ENCODE measurements at regions not wholly inside any gene's neighbourhood (a gene's known extent, or its start where the extent isn't known, plus 50 kb on each side); places are given as distances from the start of the nearest gene placed in this dataset.

DNA sequence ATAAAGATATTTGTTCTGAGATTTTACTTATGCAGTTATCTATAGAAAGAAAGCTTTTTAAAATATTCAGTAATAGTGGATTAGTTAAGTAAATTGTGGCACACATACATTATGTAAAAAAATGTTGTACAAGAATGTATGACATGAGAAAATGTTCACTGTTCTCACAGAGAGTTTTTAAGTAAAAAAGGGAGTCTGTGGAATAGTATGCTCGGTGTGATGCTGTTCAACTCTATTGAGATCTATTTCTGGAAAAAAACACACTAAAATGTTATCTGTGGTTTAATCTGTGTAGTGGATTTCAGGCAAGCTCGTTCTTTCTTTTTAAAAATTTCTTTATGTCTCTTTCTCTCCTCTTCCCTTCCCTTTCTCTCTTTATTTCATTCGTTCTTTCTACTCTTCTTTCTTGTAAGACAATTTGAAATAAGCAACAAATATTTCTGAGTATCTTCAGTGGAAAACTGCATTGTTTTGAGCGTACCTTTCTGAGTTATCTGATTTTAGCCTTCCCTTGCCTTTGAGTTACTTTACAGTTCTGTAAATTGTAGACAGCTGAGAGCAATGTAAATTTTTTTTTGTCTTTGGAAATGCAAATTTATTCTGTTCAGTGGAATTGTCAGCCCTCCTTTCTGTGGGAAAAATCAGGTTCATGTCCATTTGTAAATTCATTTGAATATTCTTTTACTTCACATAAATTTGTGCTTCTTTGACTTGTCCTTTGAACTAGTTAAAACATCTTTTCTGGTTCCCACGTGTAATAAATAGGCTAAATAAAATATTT is 229.0 kb upstream of the NOX3 start:
- no peak for DNase-seq (ENCODE audit: low read depth in 1 of 2, low spot score in 2 of 2)
- Histone ChIP-seq H3K27me3 (replicated peaks) (no peaks in the 10 kb centered on the region), H3K36me3 (no peaks in the 10 kb centered on the region)

DNA sequence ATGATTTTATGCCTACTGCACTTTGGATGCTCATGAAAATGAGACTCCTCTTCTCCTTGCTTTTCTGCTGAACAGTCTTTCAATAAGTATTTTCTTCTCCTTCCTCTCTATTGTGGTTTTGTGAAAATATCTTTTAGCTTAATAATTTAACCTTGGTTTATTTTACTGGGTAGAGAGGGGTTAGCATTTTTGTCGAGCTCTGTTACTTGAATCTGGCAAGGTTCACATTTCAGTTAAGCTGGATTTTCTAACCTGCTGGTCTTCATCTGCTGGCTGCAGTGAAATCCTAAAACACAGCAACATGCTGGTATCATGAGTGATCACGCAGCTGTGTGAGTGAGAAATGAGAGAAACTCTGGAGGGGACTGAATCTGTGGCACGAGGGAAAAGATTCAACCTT is 222.7 kb upstream of the NOX3 start:
- no peaks in the 10 kb centered on the region for H3K27me3 ChIP-seq (replicated peaks)
- H3K36me3 ChIP-seq, result no peaks in the 10 kb centered on the region
- H3K27ac ChIP-seq, result no peak overlapping the region
- no peaks in the 10 kb centered on the region for H3K4me1 ChIP-seq (replicated peaks)
- no peak overlapping the region for H3K4me3 ChIP-seq
- no peaks in the 10 kb centered on the region for H3K9me3 ChIP-seq (replicated peaks)
- no peak for DNase-seq (ENCODE audit: low read depth in 1 of 2, low spot score in 2 of 2)

More for the DNA sequence above, 229.0 kb upstream of the NOX3 start:
- no peak overlapping the region for H3K4me3 ChIP-seq
- no peak overlapping the region for H3K27ac ChIP-seq
- H3K4me1 ChIP-seq (replicated peaks), result no peaks in the 10 kb centered on the region
- no peaks in the 10 kb centered on the region for H3K9me3 ChIP-seq (replicated peaks)

DNA sequence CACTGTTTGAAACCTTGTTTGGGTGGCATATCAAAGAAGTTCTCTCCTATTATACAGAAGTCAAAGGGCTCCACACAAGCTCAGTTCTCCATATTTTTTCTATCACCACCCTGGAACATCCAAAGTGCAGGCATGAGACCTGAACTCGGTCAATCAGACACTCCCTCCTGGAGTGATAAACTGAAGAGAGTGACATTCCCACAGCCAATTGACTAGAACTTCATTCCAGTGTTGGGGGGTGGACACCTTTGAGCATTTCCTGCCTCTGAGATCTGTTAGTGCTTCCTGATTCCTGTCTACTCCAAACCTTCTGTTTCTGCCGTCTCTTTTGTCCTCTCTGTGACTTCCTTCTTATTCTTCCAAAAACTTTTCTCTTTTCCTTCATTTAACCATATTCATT is 220.7 kb upstream of the NOX3 start:
- DNase-seq (ENCODE audit: low read depth in 1 of 2, low spot score in 2 of 2), result no peak
- Histone ChIP-seq H3K27ac (no peak overlapping the region), H3K27me3 (replicated peaks) (no peaks in the 10 kb centered on the region), H3K4me3 (no peak overlapping the region), H3K4me1 (replicated peaks) (no peaks in the 10 kb centered on the region), H3K36me3 (no peaks in the 10 kb centered on the region), H3K9me3 (replicated peaks) (no peaks in the 10 kb centered on the region)

DNA sequence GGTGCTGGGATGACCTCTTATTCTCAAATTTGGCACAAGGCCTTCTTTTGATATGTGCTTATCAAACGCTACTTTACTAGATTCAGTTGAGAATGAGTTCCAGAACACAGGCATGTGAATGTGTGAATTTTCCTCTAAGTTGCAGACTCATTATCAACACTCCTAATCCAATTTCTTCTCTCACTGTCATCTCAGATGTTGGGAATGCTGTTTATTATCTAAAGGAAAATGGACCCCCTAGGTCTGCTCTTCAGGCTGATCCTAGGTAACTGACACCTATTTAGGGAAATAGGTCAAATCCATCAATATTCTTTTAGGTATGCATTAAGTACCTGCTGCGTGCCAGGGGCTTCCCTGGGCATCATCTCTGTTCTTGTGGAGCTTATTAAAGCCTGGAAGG is 215.0 kb upstream of the NOX3 start:
- no peak for DNase-seq (ENCODE audit: low read depth in 1 of 2, low spot score in 2 of 2)
- no peaks in the 10 kb centered on the region for H3K27me3 ChIP-seq (replicated peaks)
- no peaks in the 10 kb centered on the region for H3K4me1 ChIP-seq (replicated peaks)
- H3K36me3 ChIP-seq, result no peaks in the 10 kb centered on the region
- H3K4me3 ChIP-seq, result no peak overlapping the region
- no peak overlapping the region for H3K27ac ChIP-seq
- no peaks in the 10 kb centered on the region; the same call in 1 of the 2 replicates for H3K9me3 ChIP-seq (replicated peaks)

DNA sequence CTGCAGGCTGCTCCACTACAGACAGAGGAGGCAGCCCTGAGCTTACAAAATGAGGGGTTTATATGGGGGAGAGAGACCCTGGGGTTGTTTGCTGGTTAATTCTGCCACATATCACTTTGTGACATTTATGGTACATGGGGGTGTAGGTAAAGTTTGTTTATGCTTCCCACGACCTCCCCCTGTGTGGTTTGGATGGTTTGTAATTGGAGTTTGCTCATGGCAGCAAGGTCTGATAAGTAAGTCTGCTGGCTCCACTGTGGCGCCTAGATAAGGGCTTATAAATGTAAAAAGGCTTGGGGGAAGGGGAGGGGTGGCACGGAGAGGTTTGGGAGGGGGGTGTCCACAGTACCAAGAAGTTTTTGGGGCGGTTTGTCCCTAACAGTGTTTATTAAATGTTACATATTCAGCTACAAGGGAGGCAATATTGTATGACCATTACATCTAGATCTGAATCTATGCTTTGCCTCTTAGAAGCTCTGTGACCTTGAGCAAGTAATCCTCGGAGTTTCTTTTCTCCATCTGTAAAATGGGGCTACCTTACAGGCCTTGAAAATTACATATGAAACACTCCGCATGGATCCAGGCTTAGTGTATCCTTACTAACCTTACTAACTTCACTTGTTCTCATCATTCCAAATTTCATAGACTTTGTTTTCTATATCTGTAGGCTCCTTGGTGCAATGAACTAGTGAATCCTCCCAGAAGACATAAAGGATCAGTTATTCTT is 204.8 kb upstream of the NOX3 start:
- Histone ChIP-seq H3K36me3 (no peaks in the 10 kb centered on the region), H3K9me3 (replicated peaks) (no peaks in the 10 kb centered on the region), H3K27ac (no peak overlapping the region), H3K4me3 (no peak overlapping the region), H3K27me3 (replicated peaks) (no peaks in the 10 kb centered on the region), H3K4me1 (replicated peaks) (no peaks in the 10 kb centered on the region)
- DNase-seq (ENCODE audit: low read depth in 1 of 2, low spot score in 2 of 2), result no peak

DNA sequence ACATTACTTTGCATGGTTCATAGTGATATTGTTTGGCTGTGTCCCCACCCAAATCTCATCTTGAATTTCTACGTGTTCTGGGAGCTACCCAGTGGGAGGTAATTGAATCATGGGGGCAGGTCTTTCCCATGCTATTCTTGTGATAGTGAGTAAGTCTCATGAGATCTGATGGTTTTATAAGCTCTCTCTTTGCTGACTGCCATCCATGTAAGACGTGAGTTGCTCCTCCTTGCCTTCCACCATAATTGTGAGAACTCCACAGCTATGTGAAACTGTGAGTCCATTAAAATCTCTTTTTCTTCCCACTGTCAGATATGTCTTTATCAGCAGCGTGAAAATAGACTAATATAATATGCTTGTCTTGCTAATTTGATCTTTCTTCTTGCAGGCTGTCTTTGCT is 200.4 kb upstream of the NOX3 start:
- Histone ChIP-seq H3K9me3 (replicated peaks) (no peaks in the 10 kb centered on the region), H3K4me1 (replicated peaks) (no peaks in the 10 kb centered on the region), H3K36me3 (no peaks in the 10 kb centered on the region), H3K27ac (no peak overlapping the region), H3K4me3 (no peak overlapping the region), H3K27me3 (replicated peaks) (no peaks in the 10 kb centered on the region)
- DNase-seq (ENCODE audit: low read depth in 1 of 2, low spot score in 2 of 2), result no peak

DNA sequence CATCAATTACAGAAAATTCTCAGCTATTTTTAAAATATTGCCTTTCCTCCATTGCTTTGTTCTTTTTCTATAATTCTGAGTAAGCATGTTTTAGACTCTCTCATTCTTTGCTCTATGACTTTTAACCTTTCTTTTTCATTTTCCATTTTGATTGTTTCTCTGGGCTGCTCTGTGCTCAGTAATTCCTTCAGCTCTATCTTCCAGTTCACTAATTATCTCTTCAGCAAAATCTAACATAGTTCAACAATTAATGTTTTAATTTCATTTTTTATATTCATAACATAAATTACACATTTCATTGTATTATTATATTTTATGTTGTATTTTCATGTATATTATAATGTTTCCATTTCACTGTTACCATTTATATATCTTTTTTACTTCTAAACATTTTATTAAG is 198.8 kb upstream of the NOX3 start:
- no peak overlapping the region for H3K4me3 ChIP-seq
- H3K4me1 ChIP-seq (replicated peaks), result no peaks in the 10 kb centered on the region
- no peaks in the 10 kb centered on the region for H3K36me3 ChIP-seq
- DNase-seq (ENCODE audit: low read depth in 1 of 2, low spot score in 2 of 2), result no peak
- H3K9me3 ChIP-seq (replicated peaks), result no peaks in the 10 kb centered on the region
- no peak overlapping the region for H3K27ac ChIP-seq
- H3K27me3 ChIP-seq (replicated peaks), result no peaks in the 10 kb centered on the region

DNA sequence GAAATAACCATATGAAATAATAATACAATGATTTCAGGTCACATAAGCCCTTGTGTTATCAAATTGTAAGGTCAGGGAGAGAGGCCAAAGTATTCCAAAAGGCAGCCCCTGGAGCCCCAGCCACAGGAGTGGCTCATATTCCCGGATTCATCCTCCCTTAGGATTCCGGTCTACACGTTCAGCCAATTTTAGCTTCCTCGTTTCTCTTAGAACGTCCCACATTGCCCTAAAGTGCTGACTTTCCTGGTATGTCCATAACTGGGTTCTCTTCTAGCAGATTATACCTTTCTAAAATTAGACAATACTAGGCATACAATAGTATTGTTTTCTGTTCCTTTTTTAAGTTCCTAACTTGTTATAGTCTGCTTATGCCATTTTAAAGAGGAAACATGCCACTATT is 192.7 kb upstream of the NOX3 start:
- Histone ChIP-seq H3K4me3 (no peak overlapping the region), H3K36me3 (no peaks in the 10 kb centered on the region), H3K27ac (no peak overlapping the region), H3K4me1 (replicated peaks) (no peaks in the 10 kb centered on the region), H3K9me3 (replicated peaks) (no peaks in the 10 kb centered on the region), H3K27me3 (replicated peaks) (no peaks in the 10 kb centered on the region)
- DNase-seq (ENCODE audit: low read depth in 1 of 2, low spot score in 2 of 2), result no peak

DNA sequence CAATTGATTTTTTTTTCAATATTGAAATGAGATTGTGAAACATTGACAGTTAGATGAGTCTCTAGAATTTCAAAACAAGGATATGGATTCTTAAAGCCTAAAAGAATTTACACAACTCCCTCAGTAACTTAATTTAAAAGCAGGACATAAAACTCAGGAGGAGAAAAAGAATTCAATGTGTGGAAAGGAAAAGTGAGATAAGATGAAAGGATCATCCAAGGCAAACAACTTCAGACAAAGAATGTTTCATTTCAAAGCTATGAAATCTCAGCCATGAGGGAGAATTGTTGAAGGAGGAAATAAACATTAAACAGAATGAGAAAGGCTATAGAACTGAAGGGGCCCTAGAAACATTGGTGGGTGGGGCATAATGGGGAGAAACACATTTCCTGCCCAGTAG is 191.7 kb upstream of the NOX3 start:
- H3K27ac ChIP-seq, result no peak overlapping the region
- no peaks in the 10 kb centered on the region for H3K9me3 ChIP-seq (replicated peaks)
- no peak for DNase-seq (ENCODE audit: low read depth in 1 of 2, low spot score in 2 of 2)
- H3K4me1 ChIP-seq (replicated peaks), result no peaks in the 10 kb centered on the region
- H3K27me3 ChIP-seq (replicated peaks), result no peaks in the 10 kb centered on the region
- no peak overlapping the region for H3K4me3 ChIP-seq
- H3K36me3 ChIP-seq, result no peaks in the 10 kb centered on the region

DNA sequence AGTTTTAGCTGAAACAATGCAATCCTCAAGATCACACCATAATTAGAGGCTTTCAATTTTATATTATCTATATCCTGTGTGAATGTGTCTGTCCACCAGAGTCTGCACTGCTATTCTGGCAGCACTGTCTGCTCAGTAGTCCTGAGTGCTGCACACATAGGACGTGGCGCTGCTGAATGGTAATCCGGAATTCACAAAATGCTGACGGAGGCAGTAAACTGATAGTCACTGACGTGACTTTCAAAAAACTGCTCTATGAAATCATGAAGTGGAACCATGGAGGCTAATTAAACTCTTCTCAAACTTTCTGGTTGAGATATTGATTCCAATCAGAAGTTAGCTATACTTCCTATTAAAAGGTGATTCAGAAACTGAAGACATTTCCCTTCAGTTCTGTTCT is 190.8 kb upstream of the NOX3 start:
- Histone ChIP-seq H3K9me3 (replicated peaks) (no peaks in the 10 kb centered on the region), H3K36me3 (no peaks in the 10 kb centered on the region), H3K27ac (no peak overlapping the region), H3K4me1 (replicated peaks) (no peaks in the 10 kb centered on the region), H3K27me3 (replicated peaks) (no peaks in the 10 kb centered on the region), H3K4me3 (no peak overlapping the region)
- no peak for DNase-seq (ENCODE audit: low read depth in 1 of 2, low spot score in 2 of 2)

DNA sequence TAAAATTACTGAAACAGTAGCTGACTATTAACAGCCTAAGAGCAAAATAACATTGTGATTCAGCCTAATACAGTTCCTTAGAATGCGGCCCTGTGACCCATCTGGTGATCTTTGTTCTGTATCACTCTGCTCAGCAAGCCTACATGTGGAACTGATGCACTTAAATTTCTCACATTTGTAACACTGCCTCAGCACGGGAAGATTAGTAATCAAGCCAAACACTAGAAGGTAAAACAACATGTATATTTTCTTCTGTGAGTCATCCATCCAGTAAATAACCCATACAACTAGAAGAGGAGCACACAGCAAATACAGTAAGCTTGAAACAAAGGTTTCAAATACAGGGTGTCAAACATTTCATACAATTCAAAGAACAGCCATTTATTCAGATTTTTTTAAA is 189.7 kb upstream of the NOX3 start:
- H3K27me3 ChIP-seq (replicated peaks), result no peaks in the 10 kb centered on the region

DNA sequence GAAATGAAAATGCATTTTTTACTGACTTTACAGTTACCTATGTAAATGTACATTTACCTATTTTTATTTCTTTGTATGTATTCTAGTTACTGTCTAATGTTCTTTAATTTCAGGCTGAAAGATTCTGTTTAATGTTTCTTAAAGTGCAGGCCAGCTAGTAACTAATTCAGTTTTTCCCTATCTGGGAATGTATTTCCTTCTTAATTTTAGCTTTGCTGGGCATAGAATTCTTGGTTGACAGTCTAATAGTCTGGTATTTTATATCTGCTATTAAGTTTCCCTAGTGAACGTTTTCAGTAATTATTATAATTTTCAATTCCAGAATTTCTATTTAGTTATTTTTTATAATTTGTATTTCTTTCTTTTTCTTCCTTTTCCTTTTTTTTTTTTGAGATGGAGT is 186.0 kb upstream of the NOX3 start:
- H3K36me3 ChIP-seq, result no peaks in the 10 kb centered on the region
- no peaks in the 10 kb centered on the region for H3K4me1 ChIP-seq (replicated peaks)
- DNase-seq (ENCODE audit: low read depth in 1 of 2, low spot score in 2 of 2), result no peak
- no peaks in the 10 kb centered on the region for H3K27me3 ChIP-seq (replicated peaks)
- H3K27ac ChIP-seq, result no peak overlapping the region
- no peak overlapping the region for H3K4me3 ChIP-seq
- H3K9me3 ChIP-seq (replicated peaks), result no peaks in the 10 kb centered on the region

More for the DNA sequence above, 189.7 kb upstream of the NOX3 start:
- no peaks in the 10 kb centered on the region for H3K4me1 ChIP-seq (replicated peaks)
- no peak overlapping the region for H3K27ac ChIP-seq
- no peak overlapping the region for H3K4me3 ChIP-seq
- no peak for DNase-seq (ENCODE audit: low read depth in 1 of 2, low spot score in 2 of 2)
- no peaks in the 10 kb centered on the region for H3K9me3 ChIP-seq (replicated peaks)
- H3K36me3 ChIP-seq, result no peaks in the 10 kb centered on the region

DNA sequence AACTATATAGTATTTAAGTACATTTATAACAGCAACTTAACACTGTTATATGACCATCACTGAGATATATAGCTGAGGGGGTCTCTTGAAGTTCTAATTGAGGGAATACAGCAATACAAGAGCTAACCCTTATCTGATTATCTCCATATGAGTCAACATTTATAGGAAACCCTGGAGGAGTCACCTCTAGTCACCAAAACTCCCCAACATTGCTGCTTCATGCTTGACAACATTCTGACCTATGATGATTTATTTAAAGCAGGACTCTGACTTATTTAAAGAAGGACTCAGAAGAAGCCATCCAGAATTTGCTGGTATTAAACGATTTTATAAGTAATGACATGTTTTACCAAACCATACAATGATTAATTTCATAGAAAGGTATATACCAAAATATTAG is 182.6 kb upstream of the NOX3 start:
- Histone ChIP-seq H3K27me3 (replicated peaks) (no peaks in the 10 kb centered on the region), H3K36me3 (no peaks in the 10 kb centered on the region), H3K9me3 (replicated peaks) (no peaks in the 10 kb centered on the region), H3K4me1 (replicated peaks) (no peaks in the 10 kb centered on the region), H3K4me3 (no peak overlapping the region), H3K27ac (no peak overlapping the region)
- DNase-seq (ENCODE audit: low read depth in 1 of 2, low spot score in 2 of 2), result no peak

DNA sequence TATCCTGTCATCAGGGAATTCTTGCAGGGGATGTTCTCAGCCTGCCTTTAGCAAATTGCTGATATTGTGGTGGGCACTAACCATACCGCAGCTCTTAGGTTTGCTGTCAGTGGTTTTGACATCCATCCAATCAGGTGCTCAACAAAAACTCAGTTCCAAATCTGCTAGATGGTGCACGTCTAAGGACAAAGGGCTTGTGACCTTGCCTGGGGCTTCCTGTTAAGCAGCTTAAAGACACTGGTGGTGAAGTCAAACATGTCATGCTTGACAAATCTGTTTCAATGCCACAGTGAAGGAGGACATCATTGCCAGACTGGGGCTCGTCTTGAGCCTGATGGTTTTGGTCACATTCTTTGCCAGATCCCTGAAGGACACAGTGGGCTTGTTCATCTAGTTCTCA is 179.8 kb upstream of the NOX3 start:
- no peaks in the 10 kb centered on the region for H3K36me3 ChIP-seq
- no peaks in the 10 kb centered on the region for H3K27me3 ChIP-seq (replicated peaks)
- no peaks in the 10 kb centered on the region for H3K4me1 ChIP-seq (replicated peaks)
- no peak overlapping the region for H3K27ac ChIP-seq
- H3K4me3 ChIP-seq, result no peak overlapping the region
- no peak for DNase-seq (ENCODE audit: low read depth in 1 of 2, low spot score in 2 of 2)
- H3K9me3 ChIP-seq (replicated peaks), result no peaks in the 10 kb centered on the region

Data from SJSA1 (cell line).